A549 (cell line): ENCODE measurements at regions not wholly inside any gene's neighbourhood (a gene's known extent, or its start where the extent isn't known, plus 50 kb on each side); places are given as distances from the start of the nearest gene placed in this dataset.
"Not testable (repeated sequence)": the region's sequence is repeated elsewhere in the genome, so short reads cannot be mapped to it uniquely, and the experiment has no call there.

ENCODE experiments used
- ATAC-seq, 2 experiments: fragments of 200-7000 bp in 1 of 2; fragments of >200 bp in 1 of 2; cut with Nextera tagmentation in 1 of 2; cut with Tn5 transposase in 1 of 2; 3 replicates each; pipeline versions ENCODE4 v1.8.0 to v1.9.1; 2018 to 2020; ENCODE audit warnings: mild to moderate bottlenecking in 1 of 2, moderate library complexity in 1 of 2
- CTCF ChIA-PET: fragments of 300-600 bp; sonication (Branson Sonifier 250); formaldehyde crosslinking; extraction: SDS; loops from one replicate; lab custom pipeline; 2021; ENCODE audit warnings: antibody characterized with exemption, inconsistent platforms; lab: Yijun Ruan, JAX
- POLR2A ChIA-PET: fragments of 350-600 bp; formaldehyde crosslinking; extraction: SDS; loops from one replicate; lab custom pipeline; 2021; ENCODE audit warnings: antibody characterized with exemption, inconsistent platforms; lab: Yijun Ruan, JAX
- DNase-seq, 2 experiments: peaks; one replicate each; pipeline versions ENCODE4 v3.0.0 to v3.0.0-alpha.2; 2011 to 2016; ENCODE audit warnings: low read depth in 1 of 2, low spot score in 1 of 2
- FAIRE-seq: peaks from 2 replicates; lab custom pipeline; 2011; peaks lifted over from hg19 to GRCh38; lab: Jason Lieb, UNC
- H3K27ac ChIP-seq, 2 experiments: fragments of >200 bp; sonication (Bioruptor Twin); formaldehyde crosslinking; 3 replicates each; pipeline ENCODE4 v1.5.1; 2016 to 2017
- H3K4me1 ChIP-seq: fragments of >200 bp; sonication (Bioruptor Twin); formaldehyde crosslinking; 3 replicates; pipeline ENCODE4 v1.6.1; 2016
- H3K4me2 ChIP-seq: fragments of >200 bp; sonication (Bioruptor Twin); formaldehyde crosslinking; 3 replicates; pipeline ENCODE4 v1.6.1; 2016
- H3K4me3 ChIP-seq: fragments of >200 bp; sonication (Bioruptor Twin); formaldehyde crosslinking; 3 replicates; pipeline ENCODE4 v1.5.1; 2016
- H3K9me3 ChIP-seq: fragments of >200 bp; sonication (Bioruptor Twin); formaldehyde crosslinking; 3 replicates; pipeline ENCODE4 v1.6.1; 2016
- BCL3 ChIP-seq: fragments of >200 bp; sonication (Bioruptor Twin); formaldehyde crosslinking; IDR thresholded peaks from 3 replicates; pipeline ENCODE4 v1.6.1; 2016
- CBX8 ChIP-seq: fragments of 200-600 bp; sonication (generic); IDR thresholded peaks from 2 replicates; pipeline ENCODE4 v1.6.1; 2016
- ELK1 ChIP-seq: fragments of 150-350 bp; IDR thresholded peaks from 2 replicates; pipeline ENCODE4 v1.6.1; 2014; ENCODE audit warnings: low read depth, mild to moderate bottlenecking, low read length
- EP300 ChIP-seq, 2 experiments: fragments of >200 bp; sonication (Bioruptor Twin); formaldehyde crosslinking; IDR thresholded peaks; 2 replicates in 1 of 2; 3 replicates in 1 of 2; pipeline ENCODE4 v1.6.1; 2016 to 2017
- ESRRA ChIP-seq: fragments of 150-350 bp; IDR thresholded peaks from 2 replicates; pipeline ENCODE4 v1.6.1; 2014; ENCODE audit warnings: mild to moderate bottlenecking, low read length, borderline replicate concordance
- HDAC2 ChIP-seq: fragments of 200-600 bp; sonication (generic); IDR thresholded peaks from 2 replicates; pipeline ENCODE4 v1.6.1; 2016
- HES2 ChIP-seq: fragments of >200 bp; sonication (Bioruptor Twin); formaldehyde crosslinking; IDR thresholded peaks from 2 replicates; pipeline ENCODE4 v1.6.1; 2016
- HEYL ChIP-seq: fragments of 250-450 bp; sonication (Bioruptor Pico); IDR thresholded peaks from 2 replicates; pipeline ENCODE4 v1.8.0; 2021; ENCODE audit warnings: mild to moderate bottlenecking, moderate library complexity
- HMGXB4 ChIP-seq: fragments of 250-450 bp; sonication (Bioruptor Pico); IDR thresholded peaks from 2 replicates; pipeline ENCODE4 v1.5.0; 2021; ENCODE audit warnings: mild to moderate bottlenecking, moderate library complexity, borderline replicate concordance
- JUN ChIP-seq, 2 experiments: fragments of >200 bp; sonication (Bioruptor Twin); formaldehyde crosslinking; IDR thresholded peaks; 2 replicates in 1 of 2; 3 replicates in 1 of 2; pipeline ENCODE4 v1.6.1; 2016 to 2017
- KDM5A ChIP-seq: fragments of 200-600 bp; sonication (generic); IDR thresholded peaks from 2 replicates; pipeline ENCODE4 v1.6.1; 2016; ENCODE audit warnings: antibody characterized with exemption, mild to moderate bottlenecking
- MAZ ChIP-seq: fragments of 150-350 bp; IDR thresholded peaks from 2 replicates; pipeline ENCODE4 v1.6.1; 2014; ENCODE audit warnings: antibody characterized with exemption, low read depth, low read length, borderline replicate concordance
- MYC ChIP-seq: IDR thresholded peaks from 2 replicates; pipeline ENCODE4 v1.6.1; 2012; ENCODE audit warnings: mild to moderate bottlenecking, inconsistent platforms, low read length, improper control_type of control experiment, borderline replicate concordance
- NPAS2 ChIP-seq: fragments of 250-450 bp; sonication (Bioruptor Pico); IDR thresholded peaks from 2 replicates; pipeline ENCODE4 v1.8.0; 2022; ENCODE audit warnings: mild to moderate bottlenecking, moderate library complexity, borderline replicate concordance
- PHF8 ChIP-seq: fragments of 200-600 bp; sonication (generic); IDR thresholded peaks from 2 replicates; pipeline ENCODE4 v1.6.1; 2016; ENCODE audit warnings: low read depth, mild to moderate bottlenecking, antibody characterized with exemption, moderate library complexity, borderline replicate concordance
- POLR2AphosphoS2 ChIP-seq: conservative IDR thresholded peaks from 2 replicates; pipeline ENCODE4 v1.6.1; 2012; ENCODE audit warnings: low read length, improper control_type of control experiment, inconsistent platforms
- RARB ChIP-seq: fragments of 250-450 bp; sonication (Bioruptor Pico); IDR thresholded peaks from 2 replicates; pipeline ENCODE4 v1.8.0; 2021; ENCODE audit warnings: mild to moderate bottlenecking, moderate library complexity
- RFX5 ChIP-seq: fragments of 450-650 bp; IDR thresholded peaks from 2 replicates; pipeline ENCODE4 v1.7.1; 2014; ENCODE audit warnings: antibody characterized with exemption, mild to moderate bottlenecking, moderate library complexity
- RNF2 ChIP-seq: fragments of 200-600 bp; sonication (generic); IDR thresholded peaks from 2 replicates; pipeline ENCODE4 v1.6.1; 2016; ENCODE audit warnings: low read depth, mild to moderate bottlenecking, antibody characterized with exemption, moderate library complexity, borderline replicate concordance
- SREBF2 ChIP-seq: fragments of 450-650 bp; IDR thresholded peaks from 2 replicates; pipeline ENCODE4 v1.6.1; 2014; ENCODE audit warnings: mild to moderate bottlenecking, moderate library complexity
- TFCP2L1 ChIP-seq: fragments of 250-450 bp; sonication (Bioruptor Pico); IDR thresholded peaks from 2 replicates; pipeline ENCODE4 v1.5.0; 2021; ENCODE audit warnings: mild to moderate bottlenecking
- WGBS: methylation state at CpG from one replicate; pipeline ENCODE4 v1.1.6; 2017; ENCODE audit errors: missing lambda C conversion rate; 5-methylcytosine and 5-hydroxymethylcytosine counted together

- FAIRE-seq, H3K4me3 ChIP-seq, DNase-seq, H3K4me2 ChIP-seq, POLR2A ChIA-PET, H3K4me1 ChIP-seq, ATAC-seq, H3K27ac ChIP-seq, CTCF ChIA-PET: not testable (repeated sequence)
- WGBS = 87% methylated on average over 9 of the region's 9 CpGs
- H3K9me3 ChIP-seq = peaks cover 16% of the 10 kb centered on the region
Observed at GRCh38 chr10:93127642-93128215, 54.0 kb downstream of the CYP26A1 start.

GRCh38 chr10:93131986-93132385 is 58.3 kb downstream of the CYP26A1 start:
- FAIRE-seq (no peak), ATAC-seq (no peak), DNase-seq (no peak)
- ChIA-PET CTCF (interaction anchor here (0.5 kb wide), 1 partner anchor 574 kb away, joined by 3 read pairs; no protein-coding TSS in a partner anchor), POLR2A (no interaction called here)
- Histone ChIP-seq H3K4me1 (no peaks in the 10 kb centered on the region), H3K27ac (no peak overlapping the region), H3K4me2 (no peak overlapping the region), H3K4me3 (no peak overlapping the region), H3K9me3 (peaks cover 4% of the 10 kb centered on the region; the same call in 1 of the 3 replicates)
- TF ChIP-seq RNF2 (no peak), NPAS2 (CRISPR knock-in tag) (no peak), KDM5A (no peak), MYC (no peak), HEYL (CRISPR knock-in tag) (no peak), ESRRA (no peak), HDAC2 (no peak), RARB (CRISPR knock-in tag) (no peak)
- 63% methylated on average over 6 of the region's 6 CpGs for WGBS

GRCh38 chr10:93138113-93138870 is 64.6 kb downstream of the CYP26A1 start:
- Histone ChIP-seq H3K9me3 (peaks cover 27% of the 10 kb centered on the region), H3K4me1 (no peaks in the 10 kb centered on the region), H3K4me3 (no peak overlapping the region), H3K4me2 (no peak overlapping the region), H3K27ac (no peak overlapping the region)
- 68% methylated on average over 11 of the region's 11 CpGs for WGBS
- DNase-seq (no peak), ATAC-seq (no peak), FAIRE-seq (no peak)
- no peak for TF ChIP-seq PHF8
- no peak for TF ChIP-seq JUN (IDR thresholded peaks at IDR 0.05)
- TF ChIP-seq MAZ = no peak
- TF ChIP-seq RFX5 = no peak
- no peak for TF ChIP-seq EP300 (IDR thresholded peaks at IDR 0.05)
- no peak for TF ChIP-seq POLR2AphosphoS2
- no peak for TF ChIP-seq SREBF2
- no peak for TF ChIP-seq HES2
- TF ChIP-seq HMGXB4 (CRISPR knock-in tag) = no peak
- no peak for TF ChIP-seq TFCP2L1 (CRISPR knock-in tag)
- TF ChIP-seq CBX8 = no peak
- TF ChIP-seq RNF2 = no peak
- TF ChIP-seq ELK1 = no peak
- no peak for TF ChIP-seq MYC
- no peak for TF ChIP-seq BCL3
- TF ChIP-seq HEYL (CRISPR knock-in tag) = no peak
- CTCF ChIA-PET = interaction anchor here (1.1 to 1.6 kb wide), 3 partner anchors 8 to 58 kb away, joined by 4 to 7 read pairs (median 5); no protein-coding TSS in a partner anchor
- POLR2A ChIA-PET = no interaction called here
